ENCODE measurements at regions not wholly inside any gene's neighbourhood (a gene's known extent, or its start where the extent isn't known, plus 50 kb on each side); places are given as distances from the start of the nearest gene placed in this dataset.
"Not testable (repeated sequence)": the region's sequence is repeated elsewhere in the genome, so short reads cannot be mapped to it uniquely, and the experiment has no call there.

- DNase-seq = no peak
Measured at GRCh38 chr12:114863911-114864310, 179.9 kb upstream of the TBX3 start.

- no peak for DNase-seq
Measured at GRCh38 chr12:114860969-114861368, 177.0 kb upstream of the TBX3 start.

- DNase-seq = no peak
Measured at GRCh38 chr12:114858388-114859146, 174.6 kb upstream of the TBX3 start.

- DNase-seq = no peak
Measured at GRCh38 chr12:114855678-114856077, 171.7 kb upstream of the TBX3 start.

- peak; percentile 61 for DNase-seq
Measured at GRCh38 chr12:114852976-114853529, 169.1 kb upstream of the TBX3 start.

GRCh38 chr12:114851981-114852380, 168.0 kb upstream of the TBX3 start:
- DNase-seq = no peak

GRCh38 chr12:114850661-114851275, 166.8 kb upstream of the TBX3 start:
- DNase-seq = no peak

- DNase-seq = no peak
Measured at GRCh38 chr12:114848666-114849065, 164.7 kb upstream of the TBX3 start.

GRCh38 chr12:114847441-114848035, 163.6 kb upstream of the TBX3 start:
- DNase-seq = no peak

GRCh38 chr12:114846771-114847170, 162.8 kb upstream of the TBX3 start:
- no peak for DNase-seq

- DNase-seq = no peak
Measured at GRCh38 chr12:114841557-114842251, 157.7 kb upstream of the TBX3 start.

- DNase-seq = no peak
Measured at GRCh38 chr12:114838480-114838879, 154.5 kb upstream of the TBX3 start.

- DNase-seq = no peak
Measured at GRCh38 chr12:114836609-114837008, 152.6 kb upstream of the TBX3 start.

- DNase-seq = no peak
Measured at GRCh38 chr12:114835031-114835430, 151.1 kb upstream of the TBX3 start.

- DNase-seq = no peak
Measured at GRCh38 chr12:114834621-114835020, 150.6 kb upstream of the TBX3 start.

GRCh38 chr12:114829833-114830232, 145.9 kb upstream of the TBX3 start:
- no peak for DNase-seq

- DNase-seq = not testable (repeated sequence)
Measured at GRCh38 chr12:114829244-114829643, 145.3 kb upstream of the TBX3 start.

GRCh38 chr12:114827461-114827860, 143.5 kb upstream of the TBX3 start:
- DNase-seq = no peak

GRCh38 chr12:114826244-114826643, 142.3 kb upstream of the TBX3 start:
- DNase-seq = no peak

- DNase-seq = no peak
Measured at GRCh38 chr12:114823724-114824123, 139.7 kb upstream of the TBX3 start.

- DNase-seq = no peak
Measured at GRCh38 chr12:114821570-114821969, 137.6 kb upstream of the TBX3 start.

- DNase-seq = no peak
Measured at GRCh38 chr12:114820796-114821195, 136.8 kb upstream of the TBX3 start.

Data from renal pelvis (tissue), 1 donor.